ENCODE measurements at regions not wholly inside any gene's neighbourhood (a gene's known extent, or its start where the extent isn't known, plus 50 kb on each side); places are given as distances from the start of the nearest gene placed in this dataset.

- no peaks in the 10 kb centered on the region for H3K9me2 ChIP-seq (replicated peaks; ENCODE audit: low read length)
- no peak for TF ChIP-seq EZH2 (IDR thresholded peaks at IDR 0.05; ENCODE audit: low read length, unreplicated experiment)
- no peak for TF ChIP-seq CTCF (conservative IDR thresholded peaks at IDR 0.05; ENCODE audit: low read depth, low read length)
- no peak for TF ChIP-seq EZH2phosphoT487 (IDR thresholded peaks at IDR 0.05; ENCODE audit: borderline replicate concordance, low read length)
- DNase-seq (no peak), ATAC-seq (no peak)
- intact Hi-C loops (cut with micrococcal nuclease): no loop called here
- H3K27me3 ChIP-seq (ENCODE audit: low read length): peaks cover 6% of the 10 kb centered on the region; the same call in 1 of the 2 replicates
- no peaks in the 10 kb centered on the region for H3K4me1 ChIP-seq (ENCODE audit: insufficient read depth, low read length)
- no peaks in the 10 kb centered on the region for H3F3A ChIP-seq (ENCODE audit: low read length, unreplicated experiment)
- BruUV-seq (replicated peaks): no TSS peak
- no peak overlapping the region for H2AFZ ChIP-seq (ENCODE audit: low read length)
- CTCF ChIA-PET: no interaction called here
- POLR2A ChIA-PET (ENCODE audit: unreplicated experiment): no interaction called here
- no peaks in the 10 kb centered on the region for H3K36me3 ChIP-seq (ENCODE audit: low read depth, low read length)
- H3K27ac ChIP-seq (ENCODE audit: low read length): no peak overlapping the region
- no peak overlapping the region for H3K4me2 ChIP-seq (ENCODE audit: low read length)
- H4K20me1 ChIP-seq (ENCODE audit: low read length): no peaks in the 10 kb centered on the region
- H3K9me3 ChIP-seq (ENCODE audit: low read length): 0 out of 2 replicates have a peak, but pooled peaks cover 8% of the 10 kb centered on the region
- no peak overlapping the region for H3K4me3 ChIP-seq (ENCODE audit: low read length)
- no peaks in the 10 kb centered on the region for H3K79me2 ChIP-seq (ENCODE audit: low read length)
- H3K9ac ChIP-seq (ENCODE audit: low read length): no peak overlapping the region
Observed at GRCh38 chr15:31954374-31955172, 75.7 kb upstream of the CHRNA7 start.

DNA sequence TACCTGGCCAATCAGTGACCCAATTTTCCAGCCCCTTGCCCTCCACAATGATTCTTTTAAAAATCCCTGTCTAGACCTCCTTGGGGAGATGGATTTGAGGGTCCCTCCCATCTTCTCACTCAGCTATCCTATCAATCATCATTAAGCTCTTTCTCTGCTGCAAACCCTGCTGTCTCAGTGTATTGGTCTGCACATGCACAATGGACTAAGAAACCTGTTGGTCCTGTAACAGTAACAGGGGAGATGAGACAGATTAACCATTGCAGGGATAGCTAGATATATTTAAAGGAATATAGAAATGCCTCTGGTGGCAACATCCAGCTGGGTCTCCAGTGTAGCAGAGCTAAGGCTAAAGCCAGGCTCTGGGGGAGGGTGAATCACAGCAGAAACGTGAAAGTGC, 74.6 kb upstream of the CHRNA7 start:
- Histone ChIP-seq H2AFZ (ENCODE audit: low read length) (no peak overlapping the region), H3K27ac (ENCODE audit: low read length) (no peak overlapping the region), H3K79me2 (ENCODE audit: low read length) (no peaks in the 10 kb centered on the region), H3K4me3 (ENCODE audit: low read length) (no peak overlapping the region), H3F3A (ENCODE audit: low read length, unreplicated experiment) (no peaks in the 10 kb centered on the region), H3K4me2 (ENCODE audit: low read length) (no peak overlapping the region), H3K9me3 (ENCODE audit: low read length) (0 out of 2 replicates have a peak, but pooled peaks cover 8% of the 10 kb centered on the region), H4K20me1 (ENCODE audit: low read length) (no peaks in the 10 kb centered on the region), H3K9me2 (replicated peaks; ENCODE audit: low read length) (no peaks in the 10 kb centered on the region), H3K36me3 (ENCODE audit: low read depth, low read length) (no peaks in the 10 kb centered on the region), H3K4me1 (ENCODE audit: insufficient read depth, low read length) (no peaks in the 10 kb centered on the region), H3K9ac (ENCODE audit: low read length) (no peak overlapping the region), H3K27me3 (ENCODE audit: low read length) (peaks cover 6% of the 10 kb centered on the region; the same call in 1 of the 2 replicates)
- no TSS peak for BruUV-seq (replicated peaks)
- intact Hi-C loops (cut with micrococcal nuclease): no loop called here
- ChIA-PET POLR2A (ENCODE audit: unreplicated experiment) (no interaction called here), CTCF (no interaction called here)
- no peak for DNase-seq
- TF ChIP-seq EZH2phosphoT487 (IDR thresholded peaks at IDR 0.05; ENCODE audit: borderline replicate concordance, low read length) (no peak), CTCF (conservative IDR thresholded peaks at IDR 0.05; ENCODE audit: low read depth, low read length) (no peak), EZH2 (IDR thresholded peaks at IDR 0.05; ENCODE audit: low read length, unreplicated experiment) (no peak)
- ATAC-seq: no peak

DNA sequence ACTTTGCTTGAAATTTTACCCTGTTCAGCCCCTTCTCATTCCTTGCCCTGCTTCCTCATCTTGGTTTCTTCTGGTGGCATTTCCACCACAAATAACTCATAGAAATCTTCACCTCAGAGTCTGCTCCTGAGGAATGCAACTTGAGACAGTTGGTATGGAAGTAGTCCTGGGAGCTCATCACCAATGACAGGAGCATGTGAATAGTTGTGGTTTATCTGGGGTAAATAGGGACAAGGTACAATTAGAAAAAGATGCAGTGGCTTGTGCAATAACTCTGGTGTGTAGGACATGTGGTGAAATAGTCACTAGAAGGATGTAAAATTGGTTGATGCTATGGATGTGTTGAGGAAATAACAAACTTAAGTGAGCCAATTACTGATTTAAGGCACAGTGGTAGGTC, 72.7 kb upstream of the CHRNA7 start:
- H3K9ac ChIP-seq (ENCODE audit: low read length): no peak overlapping the region
- no peaks in the 10 kb centered on the region for H3K36me3 ChIP-seq (ENCODE audit: low read depth, low read length)
- intact Hi-C loops (cut with micrococcal nuclease): no loop called here
- no peak overlapping the region for H3K27ac ChIP-seq (ENCODE audit: low read length)
- ChIA-PET POLR2A (ENCODE audit: unreplicated experiment) (no interaction called here), CTCF (no interaction called here)
- no peaks in the 10 kb centered on the region for H4K20me1 ChIP-seq (ENCODE audit: low read length)
- no peaks in the 10 kb centered on the region for H3K79me2 ChIP-seq (ENCODE audit: low read length)
- ATAC-seq (no peak), DNase-seq (no peak)
- H3K9me3 ChIP-seq (ENCODE audit: low read length): 0 out of 2 replicates have a peak, but pooled peaks cover 8% of the 10 kb centered on the region
- H3K27me3 ChIP-seq (ENCODE audit: low read length): no peaks in the 10 kb centered on the region
- H2AFZ ChIP-seq (ENCODE audit: low read length): no peak overlapping the region
- no peaks in the 10 kb centered on the region for H3K9me2 ChIP-seq (replicated peaks; ENCODE audit: low read length)
- no peaks in the 10 kb centered on the region for H3F3A ChIP-seq (ENCODE audit: low read length, unreplicated experiment)
- TF ChIP-seq CTCF (conservative IDR thresholded peaks at IDR 0.05; ENCODE audit: low read depth, low read length) (no peak), EZH2 (IDR thresholded peaks at IDR 0.05; ENCODE audit: low read length, unreplicated experiment) (no peak), EZH2phosphoT487 (IDR thresholded peaks at IDR 0.05; ENCODE audit: borderline replicate concordance, low read length) (no peak)
- no TSS peak for BruUV-seq (replicated peaks)
- H3K4me3 ChIP-seq (ENCODE audit: low read length): no peak overlapping the region
- no peaks in the 10 kb centered on the region for H3K4me1 ChIP-seq (ENCODE audit: insufficient read depth, low read length)
- no peak overlapping the region for H3K4me2 ChIP-seq (ENCODE audit: low read length)

All from PC-3 (cell line).